ENCODE measurements at regions not wholly inside any gene's neighbourhood (a gene's known extent, or its start where the extent isn't known, plus 50 kb on each side); places are given as distances from the start of the nearest gene placed in this dataset.

DNA sequence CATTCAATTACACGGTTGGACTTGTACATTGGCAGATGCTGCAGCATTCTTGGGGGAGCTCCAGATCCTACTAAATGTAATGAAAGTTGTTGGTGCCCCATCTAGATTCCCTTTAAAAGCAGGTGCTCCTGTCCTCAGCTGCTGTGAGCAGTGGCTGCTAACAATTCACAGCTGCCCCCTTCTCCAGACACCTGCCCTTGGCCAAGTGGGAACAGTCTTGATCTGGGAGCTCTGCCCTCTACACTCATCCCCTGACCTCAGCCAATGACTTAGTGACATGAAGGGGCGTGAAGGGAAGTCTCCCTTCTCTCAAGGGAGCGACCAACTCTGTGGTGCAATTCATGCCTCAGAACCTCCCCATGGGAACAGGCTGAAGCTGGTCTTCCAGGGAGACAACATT, 125.7 kb downstream of the EIF4E start:
- TF ChIP-seq, protein P1, sequence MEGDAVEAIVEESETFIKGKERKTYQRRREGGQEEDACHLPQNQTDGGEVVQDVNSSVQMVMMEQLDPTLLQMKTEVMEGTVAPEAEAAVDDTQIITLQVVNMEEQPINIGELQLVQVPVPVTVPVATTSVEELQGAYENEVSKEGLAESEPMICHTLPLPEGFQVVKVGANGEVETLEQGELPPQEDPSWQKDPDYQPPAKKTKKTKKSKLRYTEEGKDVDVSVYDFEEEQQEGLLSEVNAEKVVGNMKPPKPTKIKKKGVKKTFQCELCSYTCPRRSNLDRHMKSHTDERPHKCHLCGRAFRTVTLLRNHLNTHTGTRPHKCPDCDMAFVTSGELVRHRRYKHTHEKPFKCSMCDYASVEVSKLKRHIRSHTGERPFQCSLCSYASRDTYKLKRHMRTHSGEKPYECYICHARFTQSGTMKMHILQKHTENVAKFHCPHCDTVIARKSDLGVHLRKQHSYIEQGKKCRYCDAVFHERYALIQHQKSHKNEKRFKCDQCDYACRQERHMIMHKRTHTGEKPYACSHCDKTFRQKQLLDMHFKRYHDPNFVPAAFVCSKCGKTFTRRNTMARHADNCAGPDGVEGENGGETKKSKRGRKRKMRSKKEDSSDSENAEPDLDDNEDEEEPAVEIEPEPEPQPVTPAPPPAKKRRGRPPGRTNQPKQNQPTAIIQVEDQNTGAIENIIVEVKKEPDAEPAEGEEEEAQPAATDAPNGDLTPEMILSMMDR (IDR thresholded peaks at IDR 0.05): no peak
- TF ChIP-seq ZFX (IDR thresholded peaks at IDR 0.05; ENCODE audit: borderline replicate concordance): no peak
